Activated CD4-positive, alpha-beta T cell treated with anti-CD3 and anti-CD28 coated beads, Interleukin-2, amount 50 U/mL, for 16 hours (primary cell): ENCODE measurements at regions not wholly inside any gene's neighbourhood (a gene's known extent, or its start where the extent isn't known, plus 50 kb on each side); places are given as distances from the start of the nearest gene placed in this dataset.
"Not testable (repeated sequence)": the region's sequence is repeated elsewhere in the genome, so short reads cannot be mapped to it uniquely, and the experiment has no call there.

ENCODE experiments used
- DNase-seq: peaks from one replicate; pipeline ENCODE4 v3.0.0-alpha.2; 2020

DNA sequence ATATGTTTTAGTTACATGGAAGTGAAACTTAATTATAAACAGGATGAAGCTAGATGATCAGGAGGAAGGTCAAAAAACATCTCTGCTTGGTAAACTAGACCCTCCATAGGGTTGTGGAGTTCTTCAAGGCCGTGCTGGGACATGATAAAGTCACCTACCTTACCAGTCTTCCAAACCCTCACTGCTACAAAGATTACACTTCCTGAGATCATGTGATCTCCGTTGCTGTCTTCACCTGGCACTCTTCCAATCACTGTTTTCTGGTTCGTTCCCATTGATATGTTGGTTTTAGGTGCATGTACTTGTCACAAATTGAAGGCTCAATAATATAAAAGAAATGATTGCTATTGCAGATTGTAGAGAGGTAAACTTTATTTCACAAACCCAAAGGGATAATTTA, 161.5 kb upstream of the MAN1A1 start:
- DNase-seq, result no peak

GRCh38 chr6:119510246-119510645, 160.7 kb upstream of the MAN1A1 start:
- no peak for DNase-seq

- DNase-seq, result no peak
Observed at GRCh38 chr6:119506631-119507174, 157.1 kb upstream of the MAN1A1 start.

- no peak for DNase-seq
Observed at GRCh38 chr6:119501798-119502483, 152.4 kb upstream of the MAN1A1 start.

DNA sequence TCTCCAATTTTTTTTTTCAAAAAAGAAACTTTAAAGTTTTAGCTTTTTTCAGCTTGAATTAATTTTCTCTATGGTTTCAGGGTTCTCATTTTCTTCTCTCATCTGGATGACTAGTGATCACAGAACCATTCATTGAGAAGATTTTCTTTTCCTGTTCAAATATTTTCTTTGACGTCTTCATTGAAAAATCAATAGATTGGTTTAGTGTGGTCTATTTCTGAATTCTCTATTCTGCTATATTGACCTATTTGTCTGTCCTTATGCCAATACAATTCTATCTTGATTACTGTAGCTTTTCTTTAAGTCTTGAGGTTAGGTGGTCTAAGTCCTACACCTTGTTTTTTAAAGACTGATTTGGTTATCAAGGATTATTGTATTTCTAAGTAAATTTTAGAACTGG, 150.2 kb upstream of the MAN1A1 start:
- no peak for DNase-seq

DNA sequence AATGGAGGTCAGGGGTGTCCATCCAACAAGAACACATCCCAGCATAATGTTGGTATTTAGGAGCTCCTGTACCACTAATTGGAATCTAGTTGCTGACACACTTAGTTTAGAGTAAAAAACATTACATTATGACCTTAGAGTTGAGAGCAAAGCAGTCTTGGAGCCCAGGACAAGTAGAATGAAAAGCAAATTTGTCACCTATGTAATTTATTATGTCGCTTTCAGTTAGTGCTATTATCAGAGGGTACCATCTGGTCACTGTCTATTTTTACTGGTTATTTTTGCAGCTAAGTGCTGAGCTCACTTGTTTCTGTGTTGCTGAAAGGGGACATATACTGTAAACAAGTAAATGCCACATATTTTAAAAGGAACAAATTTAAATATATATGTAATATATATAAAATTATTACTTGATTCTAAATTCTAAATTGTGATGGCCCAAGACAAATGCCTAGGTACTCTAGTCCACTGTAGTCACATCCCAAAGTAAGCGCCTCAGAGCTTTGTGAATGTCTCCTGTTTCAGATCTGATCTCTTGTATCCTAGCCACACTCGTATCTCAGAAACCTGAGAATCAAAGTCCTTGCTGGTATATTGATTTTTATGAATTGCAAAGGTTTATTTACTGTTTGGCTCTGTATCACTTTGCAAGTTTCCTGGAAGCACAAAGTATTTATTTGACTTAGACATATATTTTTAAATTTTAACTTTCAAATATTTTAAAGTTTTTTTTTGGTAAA, 148.6 kb upstream of the MAN1A1 start:
- no peak for DNase-seq

DNA sequence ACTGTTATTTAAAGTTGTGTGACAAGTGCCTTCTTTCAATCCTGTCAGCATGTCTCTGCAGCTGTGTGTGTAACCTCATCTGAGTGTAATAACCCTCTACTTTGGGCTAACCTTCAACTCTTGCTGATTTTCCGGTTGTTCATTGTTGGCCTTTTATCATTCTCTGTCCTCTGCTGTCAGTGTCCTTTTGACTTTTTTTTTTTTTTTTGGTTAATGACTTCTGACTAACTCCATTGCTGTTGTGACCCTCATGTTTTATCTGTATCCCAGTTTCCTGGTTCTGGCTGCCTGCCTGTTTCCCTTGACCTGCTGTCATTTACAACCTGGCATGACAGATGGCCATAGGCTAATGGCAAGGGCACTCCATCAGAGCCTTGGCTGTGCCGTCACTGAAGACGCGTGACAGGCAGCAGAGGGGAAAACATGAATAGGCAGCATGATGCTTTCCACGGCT, 145.7 kb upstream of the MAN1A1 start:
- DNase-seq, result no peak

- DNase-seq, result no peak
Observed at GRCh38 chr6:119493980-119494379, 144.4 kb upstream of the MAN1A1 start.

DNA sequence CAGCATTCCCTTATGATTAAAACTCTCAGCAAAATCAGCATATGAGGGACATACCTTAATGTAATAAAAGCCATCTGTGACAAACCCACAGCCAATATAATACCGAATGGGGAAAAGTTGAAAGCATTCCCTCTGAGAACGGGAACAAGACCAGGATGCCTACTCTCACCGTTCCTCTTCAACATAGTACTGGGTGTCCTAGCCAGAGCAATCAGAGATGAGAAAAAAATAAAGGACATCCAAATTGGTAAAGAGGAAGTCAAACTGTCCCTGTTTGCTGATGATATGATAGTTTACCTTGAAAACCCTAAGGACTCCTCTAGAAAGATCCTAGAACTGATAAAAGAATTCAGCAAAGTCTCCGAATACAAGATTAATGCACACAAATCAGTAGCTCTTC, 141.6 kb upstream of the MAN1A1 start:
- DNase-seq, result not testable (repeated sequence)

- not testable (repeated sequence) for DNase-seq
Observed at GRCh38 chr6:119490050-119490449, 140.5 kb upstream of the MAN1A1 start.

GRCh38 chr6:119484598-119484997, 135.0 kb upstream of the MAN1A1 start:
- DNase-seq, result no peak

DNA sequence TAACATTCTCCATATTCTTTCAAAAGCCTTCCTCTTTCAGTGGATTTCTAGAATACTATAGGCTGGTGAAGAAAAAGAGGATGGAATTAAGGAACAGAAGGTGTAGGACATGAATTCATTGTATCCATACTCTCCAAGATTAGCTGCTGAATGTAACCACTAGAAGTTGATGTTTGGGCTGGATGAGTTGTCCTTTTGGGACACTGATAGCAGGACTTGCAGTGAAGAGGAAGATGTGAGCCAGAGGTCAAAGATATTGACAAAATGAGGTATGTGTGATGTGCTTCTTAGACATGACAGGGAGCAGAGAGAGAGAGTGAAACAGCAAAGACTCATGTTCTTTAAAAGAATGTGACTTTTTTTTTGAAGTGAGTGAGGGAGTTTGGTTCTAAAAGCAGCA, 134.3 kb upstream of the MAN1A1 start:
- DNase-seq, result no peak

- DNase-seq, result no peak
Observed at GRCh38 chr6:119482850-119483285, 133.3 kb upstream of the MAN1A1 start.

- DNase-seq, result no peak
Observed at GRCh38 chr6:119481976-119482375, 132.4 kb upstream of the MAN1A1 start.

GRCh38 chr6:119480961-119481497, 131.5 kb upstream of the MAN1A1 start:
- DNase-seq, result no peak

- DNase-seq, result no peak
Observed at GRCh38 chr6:119479860-119480655, 130.5 kb upstream of the MAN1A1 start.

DNA sequence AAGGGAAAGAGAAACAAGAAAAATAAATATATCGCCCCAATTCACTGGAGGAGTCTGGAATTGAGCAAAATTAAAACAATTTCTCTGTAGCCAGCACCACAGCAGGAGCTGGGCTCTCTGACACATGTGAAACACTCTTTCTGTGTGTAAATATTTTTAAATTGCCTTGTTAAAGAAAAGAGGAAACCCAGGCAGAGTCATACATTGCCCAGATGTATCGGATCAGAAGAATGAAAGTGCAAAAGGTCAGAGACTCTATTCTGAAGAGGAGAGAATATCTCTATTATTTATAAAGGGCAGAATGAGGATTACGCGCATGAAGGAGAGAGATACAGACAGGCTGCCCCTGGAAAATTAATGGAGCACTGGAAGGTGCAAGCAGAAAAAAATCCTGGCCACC, 127.0 kb upstream of the MAN1A1 start:
- DNase-seq, result no peak

GRCh38 chr6:119476024-119476423, 126.5 kb upstream of the MAN1A1 start:
- DNase-seq, result no peak

DNA sequence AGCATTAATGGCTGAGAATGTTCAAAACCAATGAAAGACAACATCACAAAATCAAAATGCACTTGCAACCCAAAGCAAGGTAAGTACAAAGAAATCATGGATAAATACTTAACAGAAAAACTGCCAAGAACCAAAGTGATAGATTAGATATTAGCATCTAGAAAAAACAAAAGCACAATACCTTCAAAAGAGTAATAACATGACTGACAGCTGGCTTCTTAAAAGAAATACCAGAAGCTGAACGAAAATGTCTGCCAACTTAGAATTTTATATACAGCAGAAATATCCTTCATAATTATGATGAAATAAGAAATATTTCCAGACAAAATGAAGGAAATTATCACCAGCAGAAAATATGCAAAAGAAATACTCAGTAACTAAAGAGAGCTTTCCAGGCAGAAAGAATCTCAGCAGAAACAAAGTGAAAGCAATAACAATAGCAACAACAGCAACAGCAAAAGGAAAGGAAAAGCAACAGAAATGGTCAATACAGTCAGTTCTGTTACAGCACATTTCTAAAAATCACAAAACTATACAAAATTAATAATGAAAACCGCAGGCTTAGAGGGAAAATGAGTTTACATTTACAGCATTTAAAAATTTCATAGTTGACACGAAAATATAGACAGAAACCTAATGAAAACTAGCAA, 121.5 kb upstream of the MAN1A1 start:
- DNase-seq, result no peak

GRCh38 chr6:119467488-119468081, 118.0 kb upstream of the MAN1A1 start:
- DNase-seq, result no peak

GRCh38 chr6:119466226-119466625, 116.7 kb upstream of the MAN1A1 start:
- DNase-seq, result no peak

- peak; percentile 85 for DNase-seq
Observed at GRCh38 chr6:119463081-119463626, 113.6 kb upstream of the MAN1A1 start.
